Heart left ventricle (tissue), 16 donors: ENCODE measurements at regions not wholly inside any gene's neighbourhood (a gene's known extent, or its start where the extent isn't known, plus 50 kb on each side); places are given as distances from the start of the nearest gene placed in this dataset.

Experiments
- ATAC-seq, 4 donors: fragments of 200-7000 bp; cut with Tn5 transposase; one replicate each; pipeline ENCODE4 v1.9.1; 2020 to 2022; ENCODE audit warnings: moderate library complexity in 4 of 4, mild to moderate bottlenecking in 3 of 4, moderate number of reproducible peaks in 1 of 4
- DNase-seq, 5 donors: peaks; one replicate each; pipeline ENCODE4 v3.0.0-alpha.2; 2020
- H3K27ac ChIP-seq, 12 donors: fragments of 200-600 bp; sonication (generic) in 4 of 12; one replicate each; pipeline versions ENCODE4 v1.5.0 to v1.8.0; 2016 to 2022; ENCODE audit warnings: mild to moderate bottlenecking in 2 of 12
- H3K27me3 ChIP-seq, 9 donors: fragments of 200-600 bp; sonication (generic) in 2 of 9; one replicate each; pipeline versions ENCODE4 v1.5.1 to v1.8.0; 2016 to 2022; ENCODE audit warnings: mild to moderate bottlenecking in 3 of 9
- H3K36me3 ChIP-seq, 9 donors: fragments of 200-600 bp; sonication (generic) in 2 of 9; one replicate each; pipeline versions ENCODE4 v1.5.0 to v1.8.0; 2018 to 2022; ENCODE audit warnings: mild to moderate bottlenecking in 2 of 9
- H3K4me1 ChIP-seq, 12 donors: fragments of 200-600 bp; sonication (generic) in 4 of 12; one replicate each; pipeline versions ENCODE4 v1.5.0 to v1.8.0; 2016 to 2022; ENCODE audit warnings: mild to moderate bottlenecking in 3 of 12
- H3K4me3 ChIP-seq, 12 donors: fragments of 200-600 bp; sonication (generic) in 4 of 12; one replicate each; pipeline versions ENCODE4 v1.5.0 to v1.8.0; 2017 to 2022; ENCODE audit warnings: mild to moderate bottlenecking in 9 of 12, moderate library complexity in 4 of 12
- H3K9me3 ChIP-seq, 12 donors: fragments of 200-600 bp; sonication (generic) in 4 of 12; one replicate each; pipeline versions ENCODE4 v1.5.0 to v1.8.0; 2016 to 2022; ENCODE audit warnings: mild to moderate bottlenecking in 1 of 12
- POLR2A ChIP-seq, 2 donors: fragments of 450-650 bp; IDR thresholded peaks; one replicate each; pipeline ENCODE4 v1.6.1; 2017; ENCODE audit warnings: antibody characterized with exemption in 2 of 2, mild to moderate bottlenecking in 2 of 2, moderate library complexity in 2 of 2
- WGBS, 4 donors: extraction: QIAGEN DNeasy Blood & Tissue Kit in 2 of 4; methylation state at CpG; one replicate each; pipeline versions ENCODE4 v1.1.5 to v1.1.7; 2013 to 2018; 5-methylcytosine and 5-hydroxymethylcytosine counted together
- intact Hi-C, 10 donors: fragments of 100-400 bp; cut with DNase I; formaldehyde crosslinking; loops; one replicate each; pipeline versions ENCODE4 v1.11.1 to v1.14.2; 2022
- TF ChIP-seq, protein P1 (sequence below), 12 donors: fragments of 200-600 bp; sonication (generic) in 4 of 12; IDR thresholded peaks; one replicate each; pipeline versions ENCODE4 v1.5.0 to v1.8.0; 2018 to 2022; ENCODE audit warnings: antibody characterized with exemption in 12 of 12, mild to moderate bottlenecking in 5 of 12
- donor health status: ischemic (EF 13 %, LVEDD 7.1; RV severe dilation, severe dysfunction).
- donor health status: healthy with polysubstance abuse.
- donor health status: DM: no; HTN: yes; CAD: no.
- donor health status: DM: no; HTN: no; CAD: no.
- donor health status: ischemic (EF 25% LVEDD 6.9; RV normal size, moderate dysfunction).
- donor health status: ischemic (EF 25% LVEDD 5.7; RV mildly dilated, moderate dysfunction).
- donor health status: healthy.
- donor health status: DM: yes; HTN: yes; CAD: no.
- donor health status: ischemic (EF 35%, LVEDD 5.7; RV mildly dilated, moderate dysfunction).
- donor health status: nonischemic (EF 11% LVEDD 7.7; RV severe dilation, severe dysfunction).
- donor health status: DM: yes; HTN: yes; CAD: no.
- donor health status: PGD.
- donor health status: ischemic (EF 29% LVEDD 5.4; RV normal size, mild dysfunction).
- donor health status: nonischemic (EF 23%, LVEDD 6.1; RV moderate dilation, normal function).

DNA sequence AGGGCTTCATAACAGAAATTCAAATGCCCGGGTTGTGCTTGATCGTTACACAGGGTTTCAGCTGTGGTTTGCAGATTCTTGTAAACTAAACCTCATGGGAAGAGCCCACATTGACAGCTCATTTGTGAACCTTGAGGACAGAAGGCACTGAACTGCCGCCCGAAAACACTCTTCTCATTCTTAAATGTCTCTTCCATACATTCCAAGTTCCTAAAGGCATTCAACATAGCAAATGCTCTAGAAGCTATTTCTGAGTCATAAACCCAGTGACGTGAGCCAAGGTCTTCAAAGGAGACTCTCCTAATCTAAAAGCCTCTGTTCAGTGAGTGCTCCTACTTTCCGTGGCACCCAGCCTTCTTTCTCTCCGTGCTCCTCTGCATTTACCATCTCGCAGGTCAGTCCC, 737.8 kb upstream of the FRG1 start:
- H3K27ac ChIP-seq: no peak overlapping the region
- H3K27me3 ChIP-seq: peaks cover 0 to 23% (median 0%) of the 10 kb centered on the region in 9 donors
- H3K9me3 ChIP-seq: no peaks in the 10 kb centered on the region
- TF ChIP-seq POLR2A (IDR thresholded peaks at IDR 0.05): no peak
- TF ChIP-seq, protein P1, sequence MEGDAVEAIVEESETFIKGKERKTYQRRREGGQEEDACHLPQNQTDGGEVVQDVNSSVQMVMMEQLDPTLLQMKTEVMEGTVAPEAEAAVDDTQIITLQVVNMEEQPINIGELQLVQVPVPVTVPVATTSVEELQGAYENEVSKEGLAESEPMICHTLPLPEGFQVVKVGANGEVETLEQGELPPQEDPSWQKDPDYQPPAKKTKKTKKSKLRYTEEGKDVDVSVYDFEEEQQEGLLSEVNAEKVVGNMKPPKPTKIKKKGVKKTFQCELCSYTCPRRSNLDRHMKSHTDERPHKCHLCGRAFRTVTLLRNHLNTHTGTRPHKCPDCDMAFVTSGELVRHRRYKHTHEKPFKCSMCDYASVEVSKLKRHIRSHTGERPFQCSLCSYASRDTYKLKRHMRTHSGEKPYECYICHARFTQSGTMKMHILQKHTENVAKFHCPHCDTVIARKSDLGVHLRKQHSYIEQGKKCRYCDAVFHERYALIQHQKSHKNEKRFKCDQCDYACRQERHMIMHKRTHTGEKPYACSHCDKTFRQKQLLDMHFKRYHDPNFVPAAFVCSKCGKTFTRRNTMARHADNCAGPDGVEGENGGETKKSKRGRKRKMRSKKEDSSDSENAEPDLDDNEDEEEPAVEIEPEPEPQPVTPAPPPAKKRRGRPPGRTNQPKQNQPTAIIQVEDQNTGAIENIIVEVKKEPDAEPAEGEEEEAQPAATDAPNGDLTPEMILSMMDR (IDR thresholded peaks at IDR 0.05): no peak
- no peaks in the 10 kb centered on the region for H3K36me3 ChIP-seq
- peaks cover 0 to 16% (median 0%) of the 10 kb centered on the region in 12 donors for H3K4me1 ChIP-seq
- DNase-seq: no peak
- intact Hi-C loops: loop anchor here in 5 of 10 donors (5.0 to 10.0 kb wide), 2 partner anchors 1596 to 1598 kb away; no protein-coding TSS in a partner anchor
- 32 to 45% (median 38%) methylated on average over 8 of the region's 8 CpGs for WGBS, 4 donors
- H3K4me3 ChIP-seq: peak overlapping the region in 2 of 12 donors; percentile 30 to 40
- peak in 3 of 4 donors; percentile 34 to 54 (median 41) for ATAC-seq

DNA sequence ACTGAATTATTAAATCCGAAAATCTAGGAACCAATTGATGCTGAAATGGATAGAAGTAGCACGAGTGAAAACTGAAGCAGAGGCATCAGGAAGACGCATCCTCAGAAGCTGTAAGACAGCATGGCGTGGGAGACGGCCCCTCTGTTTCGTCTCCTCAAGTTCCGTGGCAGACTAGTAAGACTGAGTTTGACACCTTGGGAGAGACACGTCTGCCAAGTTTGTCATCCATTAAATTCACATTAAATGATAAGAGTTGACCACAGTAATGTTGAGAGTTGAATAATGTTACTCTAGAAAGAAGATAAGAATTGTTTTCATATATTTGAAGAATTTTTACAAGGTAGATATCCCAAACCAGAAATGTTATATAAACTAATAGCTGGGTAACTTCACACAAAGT, 736.1 kb upstream of the FRG1 start:
- H3K36me3 ChIP-seq: no peaks in the 10 kb centered on the region
- H3K9me3 ChIP-seq: no peaks in the 10 kb centered on the region
- ATAC-seq (no peak), DNase-seq (no peak)
- H3K27me3 ChIP-seq: peaks cover 0 to 23% (median 0%) of the 10 kb centered on the region in 9 donors
- H3K4me3 ChIP-seq: no peak overlapping the region
- no peak for TF ChIP-seq POLR2A (IDR thresholded peaks at IDR 0.05)
- TF ChIP-seq, protein P1 (IDR thresholded peaks at IDR 0.05): no peak
- peaks cover 0 to 16% (median 0%) of the 10 kb centered on the region in 12 donors for H3K4me1 ChIP-seq
- intact Hi-C loops: loop anchor here in 5 of 10 donors (5.0 to 10.0 kb wide), 2 partner anchors 1597 to 1600 kb away; no protein-coding TSS in a partner anchor
- H3K27ac ChIP-seq: no peak overlapping the region
- 68 to 81% (median 75%) methylated on average over 8 of the region's 8 CpGs for WGBS, 4 donors

DNA sequence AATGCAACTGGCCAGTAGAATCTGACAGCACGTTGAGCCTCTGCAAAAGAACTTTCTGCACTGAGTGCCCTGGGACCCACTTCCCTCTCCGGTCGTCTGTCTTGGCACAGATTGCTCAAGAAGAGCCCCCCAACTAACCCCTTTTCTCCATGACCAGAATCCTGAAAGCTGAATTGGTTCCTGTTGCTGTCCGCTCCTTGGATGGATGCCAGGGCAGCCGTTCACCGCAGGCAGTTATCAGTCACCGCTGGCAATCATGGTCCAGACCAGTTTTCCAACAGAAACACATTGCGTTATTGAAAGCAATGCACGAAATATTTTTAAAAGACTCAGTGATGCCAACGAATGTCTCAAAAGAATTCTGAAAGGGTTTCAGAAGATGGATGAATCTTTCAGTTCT, 733.7 kb upstream of the FRG1 start:
- WGBS, 4 donors: 14 to 21% (median 21%) methylated on average over 10 of the region's 10 CpGs

DNA sequence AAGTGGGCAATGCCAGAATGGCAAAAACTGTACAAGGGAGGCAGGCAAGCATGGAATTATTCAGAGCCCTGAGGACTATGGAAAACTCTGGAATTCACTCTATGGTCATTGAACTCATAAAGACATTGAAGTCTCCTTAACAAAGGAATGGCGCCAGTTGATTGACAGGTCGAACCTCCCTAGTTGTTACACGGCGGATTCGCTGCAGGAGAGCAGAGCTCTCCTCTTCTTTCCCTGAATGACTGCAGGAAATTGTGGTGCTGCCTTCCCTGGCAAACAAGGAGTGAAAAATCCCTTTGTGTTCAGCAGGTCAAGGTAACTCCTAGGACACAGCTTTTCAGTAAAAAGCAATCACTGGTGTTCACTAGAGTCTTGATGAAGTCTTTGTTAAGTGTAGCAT, 732.8 kb upstream of the FRG1 start:
- H3K27me3 ChIP-seq: peaks cover 0 to 18% (median 0%) of the 10 kb centered on the region in 9 donors
- H3K27ac ChIP-seq: no peak overlapping the region
- no peak overlapping the region for H3K4me3 ChIP-seq
- H3K4me1 ChIP-seq: peaks cover 0 to 11% (median 0%) of the 10 kb centered on the region in 12 donors
- DNase-seq: no peak
- no peak for ATAC-seq
- TF ChIP-seq, protein P1 (IDR thresholded peaks at IDR 0.05): no peak
- no peak for TF ChIP-seq POLR2A (IDR thresholded peaks at IDR 0.05)
- 83 to 88% (median 85%) methylated on average over 5 of the region's 5 CpGs for WGBS, 4 donors
- intact Hi-C loops: loop anchor here in 4 of 10 donors (10.0 kb wide), 1 partner anchor 1603 kb away; no protein-coding TSS in a partner anchor
- H3K9me3 ChIP-seq: no peaks in the 10 kb centered on the region
- H3K36me3 ChIP-seq: no peaks in the 10 kb centered on the region

More for the DNA sequence above, 733.7 kb upstream of the FRG1 start:
- Histone ChIP-seq H3K9me3 (no peaks in the 10 kb centered on the region), H3K36me3 (no peaks in the 10 kb centered on the region), H3K27ac (no peak overlapping the region), H3K4me3 (no peak overlapping the region), H3K27me3 (peaks cover 0 to 18% (median 0%) of the 10 kb centered on the region in 9 donors), H3K4me1 (peaks cover 0 to 16% (median 0%) of the 10 kb centered on the region in 12 donors)
- TF ChIP-seq, protein P1 (IDR thresholded peaks at IDR 0.05): no peak
- TF ChIP-seq POLR2A (IDR thresholded peaks at IDR 0.05): no peak
- intact Hi-C loops: loop anchor here in 4 of 10 donors (10.0 kb wide), 1 partner anchor 1602 kb away; no protein-coding TSS in a partner anchor
- DNase-seq (peak in 2 of 5 donors; percentile 28), ATAC-seq (no peak)
